ENCODE measurements at regions not wholly inside any gene's neighbourhood (a gene's known extent, or its start where the extent isn't known, plus 50 kb on each side); places are given as distances from the start of the nearest gene placed in this dataset.

- no peak for DNase-seq
Measured at GRCh38 chr2:106631281-106631680, 144.1 kb downstream of the CD8B2 start.

- no peak for DNase-seq
Measured at GRCh38 chr2:106638043-106638442, 150.9 kb downstream of the CD8B2 start.

DNA sequence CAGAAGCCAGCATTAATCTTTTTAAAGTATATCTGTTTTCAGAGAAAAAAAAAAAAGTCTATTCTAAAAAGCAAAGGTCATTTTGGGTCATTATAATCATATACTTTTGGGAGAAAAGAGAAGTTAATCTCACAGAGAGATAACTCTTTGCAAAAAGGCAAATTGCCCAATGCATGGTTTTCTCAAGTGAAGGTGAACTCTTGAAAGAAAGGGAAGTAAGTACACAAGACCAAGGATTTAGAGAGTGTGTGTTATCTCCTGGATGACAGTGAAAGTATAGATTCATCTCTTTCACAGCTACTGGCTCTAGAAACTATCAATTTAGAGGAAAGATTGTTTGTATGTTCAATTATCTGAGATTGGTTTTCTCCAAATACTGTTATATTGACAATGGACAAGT, 151.4 kb downstream of the CD8B2 start:
- DNase-seq, result no peak

DNA sequence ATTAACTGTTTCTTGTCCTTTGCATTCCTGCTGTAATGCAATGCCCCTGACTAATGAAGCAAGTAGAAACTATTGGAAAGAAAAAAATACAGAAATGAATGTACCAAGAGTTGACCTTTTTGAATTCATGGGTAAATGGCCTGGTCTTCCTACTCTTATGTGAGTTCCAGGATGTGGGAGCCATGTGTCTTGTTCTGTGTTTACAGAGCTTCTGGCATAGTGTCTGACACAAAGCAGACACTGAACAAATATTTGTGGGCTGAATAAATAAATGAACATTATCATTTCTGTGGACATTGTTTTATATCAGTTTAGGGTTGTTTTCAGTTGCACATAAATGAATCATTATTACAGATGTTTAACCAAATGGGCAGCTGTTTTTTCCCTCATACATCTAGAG, 155.5 kb downstream of the CD8B2 start:
- DNase-seq, result no peak

DNA sequence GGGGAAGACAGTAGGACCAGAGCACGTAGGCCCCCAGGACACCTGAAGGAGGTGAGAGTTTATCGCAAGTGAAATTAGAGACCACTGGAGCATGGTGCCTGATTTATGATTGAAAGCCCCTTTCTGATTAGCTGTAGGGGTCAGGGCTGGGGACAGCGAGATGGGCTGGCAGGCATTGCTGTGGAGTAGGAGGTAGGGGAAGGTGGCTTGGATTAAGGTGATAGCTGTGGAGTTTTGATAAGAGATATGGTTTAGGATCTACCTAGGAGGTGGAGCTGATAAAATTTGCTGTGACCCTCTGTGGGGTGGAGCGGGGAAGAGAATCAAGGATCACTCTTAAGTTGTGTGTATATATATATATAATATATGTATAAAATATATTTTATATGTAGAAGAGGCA, 157.5 kb downstream of the CD8B2 start:
- no peak for DNase-seq

- no peak for DNase-seq
Measured at GRCh38 chr2:106646605-106647004, 159.4 kb downstream of the CD8B2 start.

DNA sequence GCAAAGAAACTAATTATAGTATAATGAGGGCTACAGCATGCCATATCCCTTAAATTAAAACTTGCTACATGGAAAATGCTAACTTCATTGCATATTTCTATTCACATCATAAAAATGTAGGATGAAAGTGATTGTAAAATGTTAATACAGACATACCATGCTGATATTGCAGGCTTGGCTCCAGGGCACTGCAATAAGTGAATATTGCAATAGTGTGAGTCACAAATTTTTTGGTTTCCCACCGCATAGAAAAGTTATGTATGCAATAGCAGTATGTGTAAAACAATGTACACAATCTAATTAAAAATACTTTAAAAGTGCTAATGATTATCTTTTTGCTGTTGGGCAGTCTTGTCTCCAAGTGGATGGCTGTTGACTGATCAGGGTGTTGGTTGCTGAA, 162.1 kb downstream of the CD8B2 start:
- DNase-seq, result no peak

DNA sequence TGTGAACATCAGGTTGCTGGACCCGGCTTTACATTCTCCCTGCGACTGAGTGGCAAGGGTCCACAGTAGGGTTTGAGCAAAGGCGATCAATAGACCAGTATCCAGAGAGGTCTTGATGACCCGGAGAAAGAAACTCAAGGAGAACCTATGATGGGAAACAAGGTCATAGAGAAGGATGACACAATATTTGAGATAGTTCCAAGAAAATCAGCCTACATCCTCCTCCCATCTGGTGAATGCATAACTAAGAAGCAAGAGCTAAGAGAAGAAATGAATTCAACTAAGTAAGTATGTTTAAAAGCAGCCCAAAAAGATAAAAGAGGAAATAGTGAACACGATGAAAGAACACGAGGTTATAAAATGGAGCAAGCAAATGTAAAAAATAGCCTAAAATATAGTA, 166.3 kb downstream of the CD8B2 start:
- DNase-seq, result no peak

- DNase-seq, result no peak
Measured at GRCh38 chr2:106658616-106659015, 171.5 kb downstream of the CD8B2 start.

DNA sequence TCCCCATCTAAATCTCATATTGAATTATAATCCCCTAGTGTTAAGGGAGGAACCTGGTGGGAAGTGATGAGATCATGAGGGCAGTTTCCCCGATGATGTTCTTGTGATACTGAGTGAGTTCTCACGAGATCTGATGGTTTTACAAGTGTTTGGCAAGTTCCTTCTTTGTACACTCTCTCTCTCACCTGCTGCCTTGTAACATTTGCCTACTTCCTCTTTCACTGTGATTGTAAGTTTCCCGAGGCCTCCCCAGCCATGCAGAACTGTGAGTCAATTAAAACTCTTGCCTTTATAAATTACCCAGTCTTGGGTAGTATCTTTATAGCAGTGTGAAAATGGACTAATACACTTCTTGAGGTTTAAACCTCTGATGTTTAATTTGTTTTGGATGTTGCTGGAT, 177.5 kb downstream of the CD8B2 start:
- no peak for DNase-seq

DNA sequence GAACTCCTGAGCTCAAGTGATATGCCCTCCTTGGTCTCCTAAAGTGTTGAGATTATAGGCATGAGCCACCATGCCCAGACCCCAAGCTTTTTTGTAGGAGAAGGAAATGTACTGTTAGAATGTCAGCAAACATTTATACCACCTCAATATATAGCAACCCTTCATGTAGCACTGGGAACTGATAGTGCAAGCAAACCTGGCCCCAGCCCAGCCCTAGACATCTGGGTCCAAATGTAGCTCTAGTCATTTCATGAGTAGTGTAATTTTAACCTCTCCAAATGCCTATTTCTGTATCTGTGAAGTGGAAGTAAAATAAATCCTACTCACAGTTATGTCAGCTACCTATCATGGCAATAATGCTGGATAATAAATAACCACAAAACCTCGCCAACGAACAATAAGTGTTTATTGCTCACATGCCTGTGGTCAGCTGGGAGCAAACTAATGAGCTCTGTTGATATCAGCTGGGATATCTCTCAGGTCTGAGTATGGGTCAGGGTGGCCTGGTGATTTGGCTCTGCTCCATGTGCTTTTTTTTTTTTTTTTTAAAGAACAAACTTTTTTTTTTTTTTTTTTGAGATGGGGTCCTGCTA, 180.4 kb downstream of the CD8B2 start:
- DNase-seq, result no peak

- DNase-seq, result no peak
Measured at GRCh38 chr2:106685180-106685897, 198.2 kb downstream of the CD8B2 start.

- DNase-seq, result no peak
Measured at GRCh38 chr2:106686814-106687213, 199.2 kb downstream of the ST6GAL2 start.

DNA sequence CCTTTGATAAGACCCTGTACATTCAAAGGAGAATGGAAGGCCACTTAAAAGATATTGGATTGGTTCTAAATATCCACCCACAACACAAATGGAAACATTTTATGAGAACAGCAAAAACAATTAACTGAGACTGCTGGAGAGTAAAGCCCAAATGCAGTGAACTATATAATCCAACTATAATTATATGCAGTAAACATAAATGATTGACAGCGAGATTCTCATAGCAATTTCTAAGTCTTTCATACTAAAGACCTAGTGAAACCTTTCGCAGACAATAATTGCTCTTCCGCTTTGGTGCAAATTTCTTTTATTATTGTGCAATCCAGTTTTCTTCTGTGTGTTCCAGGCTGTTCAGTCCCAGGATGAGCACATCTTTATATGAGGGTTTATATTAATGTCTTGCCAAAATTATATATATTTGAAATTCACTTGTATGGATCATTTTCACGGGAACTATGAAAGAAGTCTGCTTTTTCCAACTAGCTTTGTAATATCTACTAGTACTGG, 190.9 kb downstream of the ST6GAL2 start:
- DNase-seq, result no peak

DNA sequence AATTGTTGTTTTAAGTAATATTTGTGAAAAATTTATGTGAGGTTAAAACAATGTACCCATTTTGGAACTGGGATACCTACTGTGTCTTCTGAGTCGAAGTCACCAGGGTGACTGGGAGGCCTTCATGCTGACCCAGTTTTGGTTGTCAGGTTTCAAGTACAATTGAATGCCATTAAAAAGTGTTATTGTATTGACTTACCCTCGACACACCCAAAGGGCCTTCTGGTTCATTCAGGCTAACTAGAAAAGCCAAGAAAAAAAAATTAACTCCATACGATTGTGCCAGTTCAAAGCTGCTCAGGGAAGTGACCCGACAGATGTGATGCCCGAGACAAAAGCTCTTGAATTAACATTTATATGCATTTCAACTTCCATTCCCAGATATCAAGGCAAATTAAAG, 190.0 kb downstream of the ST6GAL2 start:
- no peak for DNase-seq

DNA sequence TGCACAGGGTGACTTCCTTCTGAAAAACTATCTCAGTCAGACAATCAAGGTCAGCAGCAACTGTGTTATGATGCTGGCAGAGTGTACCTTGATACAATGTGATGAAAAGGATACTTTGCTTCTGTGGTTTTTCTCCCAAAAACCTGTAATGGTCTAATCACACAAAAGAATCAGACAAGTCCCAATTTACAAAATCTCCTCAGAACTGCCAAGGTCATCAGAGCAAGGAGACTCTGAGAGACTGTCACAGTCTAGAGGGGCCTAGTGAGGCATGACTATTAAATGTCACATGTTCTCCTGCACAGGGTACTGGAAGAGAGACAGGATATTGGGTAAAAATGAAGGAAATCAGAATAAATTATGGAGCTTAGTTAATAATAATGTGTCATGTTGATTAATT, 185.4 kb downstream of the ST6GAL2 start:
- no peak for DNase-seq

DNA sequence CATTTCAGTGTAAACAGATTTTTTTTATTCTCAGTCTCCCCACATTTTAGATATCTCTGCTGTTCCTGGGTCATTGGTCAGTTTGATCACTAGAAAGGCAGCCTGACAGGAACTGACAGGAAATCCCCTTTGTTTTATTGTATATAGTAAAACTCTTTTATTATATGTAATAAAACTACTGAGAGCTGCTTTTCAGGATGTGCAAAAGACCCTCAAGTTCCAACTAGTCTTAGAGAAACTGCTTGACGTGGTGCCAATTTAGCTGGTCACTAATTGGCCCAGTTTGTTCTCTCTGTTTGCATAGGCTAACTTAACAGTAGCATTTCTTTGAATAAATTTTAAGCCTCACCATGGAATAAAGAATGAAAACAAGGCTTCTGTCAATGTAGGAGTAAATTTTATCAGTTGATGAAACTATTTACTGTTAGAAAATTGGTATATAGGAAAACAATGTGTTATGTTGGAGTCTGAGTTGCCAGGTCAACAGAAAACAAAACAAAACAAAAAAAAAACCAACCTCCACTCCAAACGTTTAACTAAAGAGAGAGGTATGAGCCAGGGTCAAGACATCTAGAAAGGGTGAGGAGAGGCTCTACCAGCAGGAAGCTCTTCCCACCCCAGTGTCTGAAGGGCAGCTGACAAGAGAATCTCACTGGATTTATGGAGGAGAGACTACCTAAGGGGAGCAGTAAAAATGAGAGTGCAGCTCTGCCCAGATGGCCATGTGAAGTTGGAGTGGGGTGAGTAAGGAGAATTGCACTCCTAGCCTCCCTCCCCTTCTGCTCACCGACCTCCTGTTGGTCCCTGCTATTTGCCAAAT, 184.6 kb downstream of the ST6GAL2 start:
- DNase-seq, result no peak

DNA sequence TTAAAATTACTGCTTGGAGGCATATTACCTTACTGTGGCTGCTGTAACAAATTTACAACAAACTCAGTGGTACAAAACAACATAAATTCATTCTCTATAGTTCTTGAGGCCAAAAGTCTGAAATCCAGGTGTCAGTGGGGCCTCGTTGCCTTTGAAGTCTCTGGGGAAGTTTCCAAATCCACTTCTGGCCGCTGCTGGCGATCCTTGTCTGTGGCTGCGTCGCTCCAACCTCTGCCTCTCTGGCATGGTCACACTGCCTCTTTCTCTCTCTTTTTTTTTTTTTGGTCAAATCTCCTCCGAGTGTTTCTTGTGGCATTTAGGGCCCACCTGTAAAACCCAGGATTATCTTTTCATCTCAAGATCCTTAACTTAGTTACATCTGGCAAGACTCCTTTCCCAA, 182.8 kb downstream of the ST6GAL2 start:
- no peak for DNase-seq

DNA sequence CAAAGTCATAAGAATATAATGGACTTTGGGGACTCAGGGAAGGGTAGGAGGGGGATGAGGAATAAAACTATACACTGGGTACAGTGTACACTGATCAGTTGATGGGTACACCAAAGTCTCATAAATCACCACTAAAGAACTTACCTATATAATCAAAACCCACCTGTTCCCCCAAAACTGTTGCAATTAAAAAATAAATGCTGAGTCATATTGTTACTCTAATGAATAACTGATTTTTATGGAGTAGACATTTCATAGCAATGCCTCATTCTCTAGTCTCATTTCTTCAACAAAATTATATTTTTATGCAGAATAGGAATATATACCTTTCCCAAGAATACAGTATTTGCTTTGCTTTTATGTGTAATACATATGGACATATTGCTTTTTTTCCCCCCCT, 181.2 kb downstream of the ST6GAL2 start:
- DNase-seq, result no peak

DNA sequence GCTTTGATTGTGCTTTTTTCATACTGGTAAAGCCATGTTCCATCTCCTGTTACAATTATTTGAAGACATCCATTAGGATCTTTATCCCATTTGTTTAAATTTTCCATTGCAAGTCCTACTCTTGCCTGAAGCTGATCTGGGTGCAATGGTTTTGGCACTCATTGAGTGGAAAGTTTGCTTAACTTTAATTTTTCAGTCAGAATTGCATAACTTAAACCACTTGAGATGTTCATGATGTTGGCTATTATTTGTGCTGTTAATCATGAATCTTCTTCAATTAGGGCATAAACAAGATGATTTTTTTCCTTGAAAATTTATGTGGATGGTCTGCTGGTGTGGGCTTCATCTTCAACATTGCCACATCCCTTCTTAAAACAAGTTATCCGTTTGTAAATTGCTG, 180.1 kb downstream of the ST6GAL2 start:
- DNase-seq, result no peak

GRCh38 chr2:106706283-106706682, 179.7 kb downstream of the ST6GAL2 start:
- DNase-seq, result no peak

GRCh38 chr2:106708209-106708608, 177.8 kb downstream of the ST6GAL2 start:
- DNase-seq, result no peak

GRCh38 chr2:106709229-106709628, 176.7 kb downstream of the ST6GAL2 start:
- no peak for DNase-seq

- DNase-seq, result no peak
Measured at GRCh38 chr2:106719222-106719621, 166.7 kb downstream of the ST6GAL2 start.
